Trophoblast cell (in vitro differentiated cells and primary cell): ENCODE measurements at regions not wholly inside any gene's neighbourhood (a gene's known extent, or its start where the extent isn't known, plus 50 kb on each side); places are given as distances from the start of the nearest gene placed in this dataset.
A peak's percentile ranks its signal among the peaks of the same experiment; 100 is the strongest.
"Not testable (repeated sequence)": the region's sequence is repeated elsewhere in the genome, so short reads cannot be mapped to it uniquely, and the experiment has no call there.

ENCODE experiments used
- DNase-seq, 2 donors: peaks; one replicate each; pipeline ENCODE4 v3.0.0-alpha.2; 2016
- H2AFZ ChIP-seq: 2 replicates; pipeline ENCODE4 v1.6.1; 2013; ENCODE audit warnings: low read length, moderate library complexity, mild to moderate bottlenecking; ENCODE audit not compliant: insufficient read depth, poor library complexity
- H2AK5ac ChIP-seq: 2 replicates; pipeline ENCODE4 v1.6.1; 2013; ENCODE audit warnings: mild to moderate bottlenecking, low read length
- H2BK120ac ChIP-seq: 2 replicates; pipeline ENCODE4 v1.6.1; 2013; ENCODE audit warnings: low read length, mild to moderate bottlenecking, moderate library complexity; ENCODE audit not compliant: insufficient read depth, poor library complexity
- H2BK12ac ChIP-seq: 2 replicates; pipeline ENCODE4 v1.6.1; 2013; ENCODE audit warnings: mild to moderate bottlenecking, low read length, moderate library complexity
- H2BK5ac ChIP-seq: 2 replicates; pipeline ENCODE4 v1.6.1; 2013; ENCODE audit warnings: low read length, low read depth, moderate library complexity, mild to moderate bottlenecking; ENCODE audit not compliant: poor library complexity
- H3K14ac ChIP-seq: 2 replicates; pipeline ENCODE4 v1.6.1; 2013; ENCODE audit warnings: mild to moderate bottlenecking, low read length
- H3K18ac ChIP-seq: 2 replicates; pipeline ENCODE4 v1.6.1; 2013; ENCODE audit warnings: mild to moderate bottlenecking, low read length
- H3K23ac ChIP-seq: 2 replicates; pipeline ENCODE4 v1.6.1; 2013; ENCODE audit warnings: low read length
- H3K27ac ChIP-seq: 2 replicates; pipeline ENCODE4 v1.5.1; 2013; ENCODE audit warnings: low read depth, mild to moderate bottlenecking, inconsistent platforms, low read length, moderate library complexity
- H3K27me3 ChIP-seq: 2 replicates; pipeline ENCODE4 v1.6.1; 2013; ENCODE audit warnings: inconsistent platforms, mild to moderate bottlenecking, low read length, moderate library complexity; ENCODE audit not compliant: insufficient read depth
- H3K36me3 ChIP-seq, 2 experiments: 1 replicate in 1 of 2; 2 replicates in 1 of 2; pipeline ENCODE4 v1.6.1; 2013; ENCODE audit warnings: low read length in 2 of 2, mild to moderate bottlenecking in 2 of 2, moderate library complexity in 1 of 2; ENCODE audit not compliant: insufficient read depth in 2 of 2, control insufficient read depth in 1 of 2
- H3K4ac ChIP-seq: 2 replicates; pipeline ENCODE4 v1.6.1; 2013; ENCODE audit warnings: low read depth, mild to moderate bottlenecking, low read length, moderate library complexity
- H3K4me1 ChIP-seq, 2 experiments: 1 replicate in 1 of 2; 2 replicates in 1 of 2; pipeline ENCODE4 v1.6.1; 2013; ENCODE audit warnings: low read length in 2 of 2, mild to moderate bottlenecking in 2 of 2, moderate library complexity in 1 of 2; ENCODE audit not compliant: insufficient read depth in 2 of 2, control insufficient read depth in 1 of 2
- H3K4me2 ChIP-seq: 2 replicates; pipeline ENCODE4 v1.6.1; 2013; ENCODE audit warnings: inconsistent platforms, mild to moderate bottlenecking, low read length, moderate library complexity
- H3K4me3 ChIP-seq: 2 replicates; pipeline ENCODE4 v1.5.1; 2013; ENCODE audit warnings: mild to moderate bottlenecking, low read depth, low read length, inconsistent platforms
- H3K79me1 ChIP-seq: one replicate; pipeline ENCODE4 v1.6.1; 2013; ENCODE audit warnings: low read length
- H3K79me2 ChIP-seq: 2 replicates; pipeline ENCODE4 v1.6.1; 2013; ENCODE audit warnings: low read length, mild to moderate bottlenecking; ENCODE audit not compliant: control insufficient read depth, insufficient read depth, poor library complexity
- H3K9ac ChIP-seq: 2 replicates; pipeline ENCODE4 v1.6.1; 2013; ENCODE audit warnings: mild to moderate bottlenecking, low read length
- H3K9me3 ChIP-seq: 2 replicates; pipeline ENCODE4 v1.6.1; 2013; ENCODE audit warnings: low read depth, mild to moderate bottlenecking, control low read depth, inconsistent platforms, low read length; ENCODE audit not compliant: insufficient read depth
- H4K12ac ChIP-seq: 2 replicates; pipeline ENCODE4 v1.6.1; 2013; ENCODE audit warnings: low read depth, mild to moderate bottlenecking, low read length, moderate library complexity
- H4K8ac ChIP-seq: 2 replicates; pipeline ENCODE4 v1.6.1; 2013; ENCODE audit warnings: low read depth, mild to moderate bottlenecking, low read length, moderate library complexity
- H4K91ac ChIP-seq: one replicate; pipeline ENCODE4 v1.6.1; 2013; ENCODE audit warnings: low read depth, mild to moderate bottlenecking, low read length, moderate library complexity
- WGBS: extraction: QIAGEN DNeasy Blood & Tissue Kit; methylation state at CpG from one replicate; pipeline ENCODE4 v1.1.7; 2013; ENCODE audit warnings: missing lambda C conversion rate; ENCODE audit not compliant: insufficient read length, insufficient coverage; ENCODE audit errors: extremely low coverage; 5-methylcytosine and 5-hydroxymethylcytosine counted together

DNA sequence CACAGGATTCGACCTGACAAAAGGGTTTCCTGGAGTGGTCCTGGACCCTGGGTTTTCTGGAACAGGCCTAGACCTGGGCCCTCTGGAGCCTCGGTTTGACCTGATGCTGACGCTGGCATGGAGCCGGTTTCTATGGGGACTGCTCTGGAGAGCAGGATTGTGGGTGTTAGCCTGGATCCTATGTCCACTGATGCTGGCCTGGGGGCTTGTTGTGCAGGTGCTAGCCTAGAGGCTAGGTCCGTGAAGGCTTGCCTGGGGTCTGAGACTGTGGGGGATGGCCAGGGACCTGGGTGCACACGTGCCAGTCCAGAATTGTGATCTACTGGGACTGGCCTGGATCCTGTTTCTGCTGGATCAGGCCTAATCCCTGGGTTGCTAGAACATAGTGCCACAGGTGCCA, 173.1 kb downstream of the TMEM47 start:
- Histone ChIP-seq H2AK5ac (no peak overlapping the region), H3K4me3 (no peak overlapping the region), H3K14ac (no peak overlapping the region), H2BK120ac (no peak overlapping the region), H4K12ac (no peak overlapping the region), H4K91ac (no peak overlapping the region), H3K23ac (no peak overlapping the region), H3K36me3 (no peaks in the 10 kb centered on the region), H2BK12ac (no peak overlapping the region), H3K27me3 (no peaks in the 10 kb centered on the region), H3K4ac (no peak overlapping the region), H3K9me3 (no peaks in the 10 kb centered on the region), H3K4me1 (no peaks in the 10 kb centered on the region), H3K27ac (no peak overlapping the region), H3K79me2 (no peaks in the 10 kb centered on the region), H4K8ac (no peak overlapping the region), H2BK5ac (no peak overlapping the region), H3K79me1 (no peaks in the 10 kb centered on the region), H2AFZ (no peak overlapping the region), H3K9ac (no peak overlapping the region), H3K4me2 (no peak overlapping the region), H3K18ac (no peak overlapping the region)
- WGBS, result no CpG with 5 or more reads among the region's 6 CpGs
- no peak for DNase-seq

DNA sequence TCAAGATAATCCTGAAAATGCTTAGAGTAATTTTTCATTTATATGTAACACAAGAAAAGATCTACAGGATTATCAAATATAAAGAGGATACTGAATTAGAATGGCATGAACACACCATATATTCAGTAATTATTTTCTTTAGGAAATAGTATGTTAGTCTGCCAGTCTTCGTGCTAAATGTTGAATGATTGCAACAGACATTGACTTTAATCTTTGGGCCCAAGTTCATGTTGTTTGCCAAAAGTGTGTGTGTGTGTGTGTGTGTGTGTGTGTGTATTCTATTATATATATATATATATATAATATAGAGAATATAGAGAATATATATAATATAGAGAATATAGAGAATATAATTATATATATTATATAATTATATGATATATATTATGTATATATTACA, 186.6 kb downstream of the TMEM47 start:
- Histone ChIP-seq H3K18ac (no peak overlapping the region), H3K9me3 (no peaks in the 10 kb centered on the region), H3K4me1 (no peaks in the 10 kb centered on the region), H3K4me3 (no peak overlapping the region), H3K4ac (no peak overlapping the region), H4K91ac (no peak overlapping the region), H2BK5ac (no peak overlapping the region), H3K23ac (no peak overlapping the region), H2BK12ac (no peak overlapping the region), H3K27ac (no peak overlapping the region), H3K4me2 (no peak overlapping the region), H2AK5ac (no peak overlapping the region), H4K12ac (no peak overlapping the region), H2BK120ac (no peak overlapping the region), H3K9ac (no peak overlapping the region), H3K27me3 (no peaks in the 10 kb centered on the region), H4K8ac (no peak overlapping the region), H2AFZ (no peak overlapping the region), H3K79me1 (no peaks in the 10 kb centered on the region), H3K14ac (no peak overlapping the region), H3K79me2 (no peaks in the 10 kb centered on the region), H3K36me3 (no peaks in the 10 kb centered on the region)
- no peak for DNase-seq
- WGBS, result no CpG with 5 or more reads among the region's 1 CpG

DNA sequence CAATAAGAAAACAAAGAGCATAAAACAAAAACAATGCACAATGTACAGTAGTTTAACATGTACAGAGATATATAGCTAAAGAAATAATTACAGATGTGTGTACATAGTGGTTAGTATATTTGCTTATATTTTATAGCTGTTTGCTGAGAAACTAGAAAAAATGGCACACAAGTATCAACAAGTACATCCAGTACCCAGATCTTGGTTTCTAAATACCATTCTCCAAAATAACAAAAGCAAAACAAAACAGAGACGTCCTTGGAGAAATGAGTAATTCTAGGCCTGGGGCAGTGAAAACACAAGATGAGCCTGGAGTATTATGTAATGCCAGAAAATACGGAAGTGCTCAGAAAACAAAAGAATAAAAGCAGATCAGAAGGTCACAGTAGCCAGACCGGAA, 189.6 kb downstream of the TMEM47 start:
- WGBS, result no CpG with 5 or more reads among the region's 3 CpGs
- H3K9me3 ChIP-seq, result no peaks in the 10 kb centered on the region
- no peak overlapping the region for H4K8ac ChIP-seq
- H3K27ac ChIP-seq, result no peak overlapping the region
- H3K9ac ChIP-seq, result no peak overlapping the region
- no peak overlapping the region for H3K14ac ChIP-seq
- no peak overlapping the region for H3K4ac ChIP-seq
- H2BK120ac ChIP-seq, result no peak overlapping the region
- no peak overlapping the region for H3K4me3 ChIP-seq
- peak in 1 of 2 donors; percentile 1 for DNase-seq
- no peak overlapping the region for H2AFZ ChIP-seq
- H2BK12ac ChIP-seq, result no peak overlapping the region
- H4K91ac ChIP-seq, result no peak overlapping the region
- H3K18ac ChIP-seq, result no peak overlapping the region
- H3K79me2 ChIP-seq, result no peaks in the 10 kb centered on the region
- no peaks in the 10 kb centered on the region for H3K27me3 ChIP-seq
- no peaks in the 10 kb centered on the region for H3K36me3 ChIP-seq
- no peak overlapping the region for H3K4me2 ChIP-seq
- no peaks in the 10 kb centered on the region for H3K4me1 ChIP-seq
- no peak overlapping the region for H3K23ac ChIP-seq
- H2AK5ac ChIP-seq, result no peak overlapping the region
- no peaks in the 10 kb centered on the region for H3K79me1 ChIP-seq
- no peak overlapping the region for H2BK5ac ChIP-seq
- H4K12ac ChIP-seq, result no peak overlapping the region

DNA sequence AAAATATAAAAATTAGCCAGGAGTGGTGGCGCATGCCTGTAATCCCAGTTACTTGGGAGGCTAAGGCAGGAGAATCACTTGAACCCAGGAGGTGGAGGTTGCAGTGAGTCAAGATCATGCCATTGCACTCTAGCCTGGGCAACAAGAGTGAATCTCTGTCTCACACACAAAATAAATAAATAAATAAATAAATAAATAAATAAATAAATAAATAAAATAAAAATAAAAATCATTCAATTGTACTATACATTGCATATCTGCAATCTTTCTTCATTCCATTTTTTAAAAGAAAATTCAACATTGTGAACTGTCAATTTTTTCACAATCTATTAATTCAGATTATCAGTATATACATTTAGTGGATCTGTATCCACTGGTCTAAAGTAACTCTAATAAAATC, 193.9 kb downstream of the TMEM47 start:
- H3K4me1 ChIP-seq, H3K27ac ChIP-seq, H3K9me3 ChIP-seq, H3K14ac ChIP-seq, H3K4me3 ChIP-seq, DNase-seq, H3K23ac ChIP-seq, H4K91ac ChIP-seq, H4K8ac ChIP-seq, H2BK120ac ChIP-seq, H3K18ac ChIP-seq, H3K79me2 ChIP-seq, H3K9ac ChIP-seq, H2BK12ac ChIP-seq, H3K4me2 ChIP-seq, H2BK5ac ChIP-seq, H2AK5ac ChIP-seq, H3K79me1 ChIP-seq, H3K27me3 ChIP-seq, H3K36me3 ChIP-seq, H4K12ac ChIP-seq, H2AFZ ChIP-seq, H3K4ac ChIP-seq: not testable (repeated sequence)
- no CpG with 5 or more reads among the region's 1 CpG for WGBS
